DND-41 (cell line): ENCODE measurements at regions not wholly inside any gene's neighbourhood (a gene's known extent, or its start where the extent isn't known, plus 50 kb on each side); places are given as distances from the start of the nearest gene placed in this dataset.

Source experiments
- EZH2 ChIP-seq: IDR thresholded peaks from 3 replicates; pipeline ENCODE4 v1.6.1; 2012; ENCODE audit warnings: borderline replicate concordance, low read depth, mild to moderate bottlenecking, moderate library complexity, low read length, inconsistent platforms; ENCODE audit not compliant: severe bottlenecking
- TF ChIP-seq, protein P1 (sequence below): IDR thresholded peaks from 2 replicates; pipeline ENCODE4 v1.5.1; 2012; ENCODE audit warnings: borderline replicate concordance, low read length, moderate library complexity, mild to moderate bottlenecking; ENCODE audit not compliant: poor library complexity, severe bottlenecking; ENCODE audit errors: extremely low read depth

DNA sequence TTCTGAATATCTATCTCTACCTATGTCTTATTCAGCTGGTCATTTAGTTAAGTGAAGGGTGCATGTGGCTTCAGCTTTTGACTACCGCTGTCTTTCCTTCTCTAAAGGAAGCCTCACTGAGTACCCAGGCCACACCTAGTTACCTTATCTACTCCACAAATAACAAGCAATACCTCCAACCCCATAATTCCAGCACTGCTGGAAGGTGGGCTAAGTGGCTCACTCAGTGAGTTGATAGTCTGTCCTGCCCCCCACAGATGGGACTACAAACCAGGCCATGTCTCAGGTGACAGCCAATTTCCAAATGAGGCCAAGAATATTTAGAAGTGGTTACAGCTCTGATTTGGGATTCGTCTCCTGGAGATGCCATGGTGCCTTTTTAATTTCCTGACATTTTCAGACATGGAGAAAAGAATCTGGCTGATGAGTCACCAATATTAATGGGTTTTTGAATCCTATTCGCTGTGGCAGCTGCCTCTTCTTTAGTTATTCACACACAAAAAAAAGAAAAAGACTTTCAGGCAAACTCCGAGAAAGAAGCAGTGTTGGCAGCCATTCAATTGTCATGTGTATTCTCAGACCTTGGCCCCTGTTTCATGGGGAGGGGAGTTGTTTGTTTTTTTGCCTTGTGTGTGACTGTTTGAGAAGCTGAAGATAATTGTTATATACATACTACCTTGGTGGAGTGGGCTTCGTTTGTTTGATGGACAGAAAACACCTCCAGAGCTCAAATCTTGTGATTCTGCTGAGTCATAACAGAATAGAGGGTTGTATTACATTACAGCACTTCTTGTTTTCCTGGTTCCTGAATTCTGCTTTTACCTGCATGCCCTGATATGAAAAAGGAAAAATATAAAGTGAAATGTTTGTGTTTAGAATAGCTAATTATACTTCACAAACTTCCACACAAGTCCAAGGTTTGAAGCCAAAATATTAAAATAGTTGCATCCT, 64.2 kb downstream of the SCG2 start:
- TF ChIP-seq, protein P1, sequence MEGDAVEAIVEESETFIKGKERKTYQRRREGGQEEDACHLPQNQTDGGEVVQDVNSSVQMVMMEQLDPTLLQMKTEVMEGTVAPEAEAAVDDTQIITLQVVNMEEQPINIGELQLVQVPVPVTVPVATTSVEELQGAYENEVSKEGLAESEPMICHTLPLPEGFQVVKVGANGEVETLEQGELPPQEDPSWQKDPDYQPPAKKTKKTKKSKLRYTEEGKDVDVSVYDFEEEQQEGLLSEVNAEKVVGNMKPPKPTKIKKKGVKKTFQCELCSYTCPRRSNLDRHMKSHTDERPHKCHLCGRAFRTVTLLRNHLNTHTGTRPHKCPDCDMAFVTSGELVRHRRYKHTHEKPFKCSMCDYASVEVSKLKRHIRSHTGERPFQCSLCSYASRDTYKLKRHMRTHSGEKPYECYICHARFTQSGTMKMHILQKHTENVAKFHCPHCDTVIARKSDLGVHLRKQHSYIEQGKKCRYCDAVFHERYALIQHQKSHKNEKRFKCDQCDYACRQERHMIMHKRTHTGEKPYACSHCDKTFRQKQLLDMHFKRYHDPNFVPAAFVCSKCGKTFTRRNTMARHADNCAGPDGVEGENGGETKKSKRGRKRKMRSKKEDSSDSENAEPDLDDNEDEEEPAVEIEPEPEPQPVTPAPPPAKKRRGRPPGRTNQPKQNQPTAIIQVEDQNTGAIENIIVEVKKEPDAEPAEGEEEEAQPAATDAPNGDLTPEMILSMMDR: no peak
- no peak for TF ChIP-seq EZH2
